KG1 (cell line): ENCODE measurements at regions not wholly inside any gene's neighbourhood (a gene's known extent, or its start where the extent isn't known, plus 50 kb on each side); places are given as distances from the start of the nearest gene placed in this dataset.
"Not testable (repeated sequence)": the region's sequence is repeated elsewhere in the genome, so short reads cannot be mapped to it uniquely, and the experiment has no call there.

Experiments used
- DNase-seq: peaks from one replicate; lab custom pipeline; 2025; lab: John Stamatoyannopoulos, UW

DNA sequence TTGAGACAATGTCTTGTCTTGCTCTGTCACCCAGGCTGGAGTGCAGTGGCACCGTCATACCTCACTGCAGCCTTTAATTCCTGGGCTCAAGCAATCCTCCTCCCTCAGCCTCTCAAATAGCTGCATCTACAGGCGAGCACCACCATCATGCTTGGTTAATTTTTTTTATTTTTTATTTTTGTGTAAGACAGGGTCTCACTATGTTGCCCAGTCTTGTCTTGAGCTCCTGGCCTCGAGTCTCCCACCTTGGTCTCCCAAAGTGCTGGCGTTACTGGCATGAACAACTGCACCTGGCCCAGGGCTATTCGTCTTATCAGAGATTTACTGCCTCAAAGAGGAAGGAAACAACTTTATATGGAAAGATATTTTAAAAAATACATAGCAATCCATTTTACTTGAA lies 102.8 kb upstream of the NUPR2 start:
- no peak for DNase-seq

- no peak for DNase-seq
Observed at GRCh38 chr7:56218510-56218909, 102.3 kb upstream of the NUPR2 start.

DNA sequence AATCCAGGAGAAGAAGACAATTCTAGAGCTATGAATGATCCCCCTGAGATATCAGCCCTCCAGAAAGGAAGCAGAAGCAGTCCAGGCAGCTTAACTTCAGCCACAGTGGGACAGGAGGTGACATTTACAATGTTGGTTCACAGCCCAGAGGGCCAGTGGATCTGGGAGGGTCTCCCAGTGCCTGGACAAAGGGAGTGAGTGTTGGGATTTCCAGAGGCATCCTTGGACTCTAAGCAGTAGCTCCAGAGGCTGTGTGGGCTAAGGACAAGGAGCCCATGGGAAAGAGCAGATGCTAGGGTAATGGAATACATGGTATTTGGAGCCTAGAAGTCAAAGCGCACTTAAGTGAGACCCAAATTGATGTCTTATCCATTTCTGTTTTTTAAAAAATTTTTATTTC lies 97.4 kb upstream of the NUPR2 start:
- DNase-seq, result no peak

DNA sequence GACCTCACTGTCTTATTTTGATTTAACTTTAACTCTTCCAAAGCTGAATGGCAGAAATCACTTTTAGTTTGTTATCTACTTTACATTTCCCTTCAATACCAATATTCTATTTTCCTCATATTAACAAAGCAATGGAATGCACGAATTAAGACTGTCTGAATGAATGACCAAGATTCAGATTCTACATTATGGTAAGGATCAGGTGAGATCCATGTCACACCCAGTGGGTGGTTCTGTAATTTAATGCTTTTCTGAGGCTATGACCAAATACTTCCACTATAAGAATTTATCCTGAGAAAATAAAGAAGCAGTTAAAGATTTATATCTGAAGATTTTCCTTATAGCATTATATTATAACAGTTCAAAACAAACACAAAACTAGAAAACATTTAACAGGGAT lies 90.2 kb upstream of the NUPR2 start:
- no peak for DNase-seq

DNA sequence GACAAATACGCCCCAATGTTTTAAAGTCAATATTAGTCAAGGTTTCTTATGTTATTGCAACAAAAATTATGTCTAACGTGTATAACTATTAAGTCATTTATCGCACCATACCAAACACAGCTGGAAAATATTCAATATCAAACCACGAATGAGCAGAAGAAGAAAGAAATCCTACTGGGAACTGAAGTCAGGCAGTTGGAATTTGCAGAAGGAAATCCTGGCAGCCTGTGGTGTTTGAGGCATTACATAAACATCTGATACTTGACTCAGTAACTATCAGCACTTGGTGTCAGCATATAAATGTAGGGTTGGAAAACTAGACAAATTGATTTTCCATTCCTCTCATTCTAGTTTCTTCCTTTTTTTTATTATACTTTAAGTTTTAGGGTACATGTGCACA lies 83.4 kb upstream of the NUPR2 start:
- no peak for DNase-seq

DNA sequence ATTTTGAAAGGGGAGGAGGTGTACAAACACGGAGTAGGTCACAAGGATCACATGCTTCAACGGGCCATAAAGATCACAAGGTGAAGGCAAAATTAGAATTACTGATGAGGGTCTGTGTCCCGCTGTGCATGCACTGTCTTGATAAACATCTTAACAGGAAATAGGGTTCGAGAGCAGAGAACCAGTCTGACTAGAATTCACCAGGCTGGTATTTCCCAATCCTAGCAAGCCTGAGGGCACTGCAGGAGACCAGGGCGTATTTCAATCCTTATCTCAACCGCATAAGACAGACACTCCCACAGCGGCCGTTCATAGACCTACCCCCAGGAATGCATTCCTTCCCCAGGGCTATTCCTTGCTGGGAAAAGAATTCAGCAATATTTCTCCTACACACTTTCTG lies 80.0 kb upstream of the NUPR2 start:
- not testable (repeated sequence) for DNase-seq

- no peak for DNase-seq
Observed at GRCh38 chr7:56188823-56189346, 72.7 kb upstream of the NUPR2 start.

DNA sequence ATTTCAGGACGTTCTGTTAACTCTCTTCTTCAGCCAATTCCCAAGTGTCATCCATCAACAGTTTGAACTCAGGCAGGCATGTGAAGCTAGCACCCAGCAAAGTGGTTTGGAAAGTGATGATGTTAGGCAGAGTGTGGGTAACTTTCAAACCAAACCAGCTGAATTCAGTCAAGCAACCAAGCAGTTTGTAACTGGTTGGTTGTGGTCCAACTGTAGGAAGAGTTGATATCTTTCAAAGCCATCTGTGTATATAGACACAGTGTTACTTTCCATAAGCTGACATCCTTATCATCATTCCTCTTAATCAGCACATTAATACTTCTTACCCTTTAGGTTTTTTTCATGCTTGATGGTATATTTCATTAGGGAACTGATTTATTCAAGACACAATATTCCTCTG lies 72.2 kb upstream of the NUPR2 start:
- DNase-seq, result no peak

DNA sequence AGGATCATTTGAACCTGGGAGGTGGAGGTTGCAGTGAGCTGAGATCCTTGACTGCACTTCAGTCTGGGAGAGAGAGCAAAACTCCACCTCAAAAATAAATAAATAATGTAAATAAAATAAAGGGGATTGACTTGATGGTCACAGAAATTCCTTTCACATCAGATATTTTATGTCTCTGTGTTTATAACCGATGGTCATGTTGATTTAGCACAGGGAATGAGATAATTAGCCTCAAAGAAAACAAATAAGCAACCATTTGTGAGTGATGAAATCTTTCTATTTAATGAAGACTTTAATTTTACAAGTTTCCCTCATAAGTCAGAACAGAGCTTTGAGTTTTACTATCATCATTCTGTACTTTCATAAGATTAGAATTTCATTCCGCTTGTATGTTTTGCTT lies 64.8 kb upstream of the NUPR2 start:
- DNase-seq, result no peak

DNA sequence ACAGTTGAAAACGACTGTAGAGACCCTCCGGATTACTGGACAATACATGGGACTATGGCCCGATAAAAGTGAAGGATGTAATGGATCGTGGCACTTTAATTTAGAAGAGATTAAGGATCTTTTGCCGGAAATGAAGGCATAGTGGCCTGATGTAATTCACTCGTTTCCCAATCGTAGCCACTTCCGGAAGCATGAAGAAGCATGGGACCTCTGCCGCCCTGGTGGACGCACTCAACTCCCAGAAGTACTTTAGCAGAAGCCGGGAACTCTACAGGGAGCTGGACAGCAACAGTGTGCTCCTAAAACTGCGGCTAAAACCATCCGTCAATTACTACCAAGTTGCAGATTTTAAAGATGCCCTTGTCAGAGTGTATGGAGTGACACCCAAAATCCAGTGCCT lies 59.6 kb upstream of the NUPR2 start:
- DNase-seq, result no peak

DNA sequence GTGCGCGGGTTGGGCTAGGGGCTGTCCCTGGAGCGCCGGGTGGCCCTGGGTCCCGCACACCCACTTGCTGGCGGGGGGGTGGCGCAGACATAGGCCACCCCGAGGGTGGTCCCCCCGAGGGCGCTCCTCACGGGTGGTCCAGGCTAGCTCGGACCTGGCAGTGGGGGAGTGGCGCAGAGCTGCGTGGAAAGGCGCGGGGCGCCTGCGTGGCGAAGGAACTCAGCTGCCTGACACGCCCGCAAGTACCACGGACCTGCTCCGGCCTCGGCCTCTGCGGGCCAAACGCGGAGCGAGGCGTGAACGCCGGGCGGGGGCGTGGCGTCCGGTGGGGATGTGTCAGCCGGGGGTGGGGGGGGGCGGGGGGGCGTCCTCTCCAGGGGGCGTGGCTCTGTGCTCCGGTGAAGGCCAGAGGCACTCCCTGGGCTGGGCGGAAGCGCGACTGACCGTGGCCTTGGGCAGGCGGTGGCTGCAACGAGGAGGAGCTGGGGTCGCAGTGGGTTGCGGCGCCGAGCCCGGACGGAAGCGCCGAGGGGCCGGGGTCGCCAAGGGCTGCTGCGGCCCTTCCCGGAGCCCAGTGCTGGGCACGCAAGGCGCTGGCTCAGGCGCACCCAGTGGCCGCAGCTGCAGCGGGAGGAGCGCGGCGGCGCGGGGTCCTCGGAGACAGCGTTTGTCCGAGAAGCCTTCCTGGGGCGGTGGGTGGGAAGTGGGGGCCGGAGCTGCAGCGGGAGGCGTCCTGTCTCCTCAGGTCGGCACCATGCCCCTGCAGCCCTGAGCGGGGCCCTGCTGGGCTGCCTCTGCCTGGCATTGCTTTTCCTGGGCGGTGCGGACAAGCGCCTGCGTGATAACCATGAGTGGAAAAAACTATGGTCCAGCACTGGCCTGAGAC lies 58.9 kb upstream of the NUPR2 start:
- no peak for DNase-seq

GRCh38 chr7:56174346-56174874 lies 58.2 kb upstream of the NUPR2 start:
- DNase-seq, result no peak
